ENCODE measurements at regions not wholly inside any gene's neighbourhood (a gene's known extent, or its start where the extent isn't known, plus 50 kb on each side); places are given as distances from the start of the nearest gene placed in this dataset.

GRCh38 chr15:96505014-96505413 is 174.5 kb downstream of the NR2F2 start:
- intact Hi-C loops (cut with DNase I) = no loop called here
- Histone ChIP-seq H3K27me3 (no peaks in the 10 kb centered on the region), H3K4me3 (no peak overlapping the region), H3K4me1 (replicated peaks in 1 of 2) (no peaks in the 10 kb centered on the region), H3K36me3 (replicated peaks in 1 of 2) (no peaks in the 10 kb centered on the region), H3K9me3 (replicated peaks in 1 of 3) (no peaks in the 10 kb centered on the region), H3K27ac (no peak overlapping the region)
- TF ChIP-seq CTCF (IDR thresholded peaks at IDR 0.05) = no peak
- TF ChIP-seq POLR2A (IDR thresholded peaks at IDR 0.05) = no peak
- no peak for DNase-seq
- 64 to 80% (median 72%) methylated on average over 4 of the region's 4 CpGs for WGBS, 4 donors

- DNase-seq = no peak
- 68 to 84% (median 73%) methylated on average over 6 of the region's 6 CpGs for WGBS, 4 donors
- Histone ChIP-seq H3K27me3 (no peaks in the 10 kb centered on the region), H3K4me1 (replicated peaks in 1 of 2) (no peaks in the 10 kb centered on the region), H3K4me3 (no peak overlapping the region), H3K9me3 (replicated peaks in 1 of 3) (no peaks in the 10 kb centered on the region), H3K36me3 (replicated peaks in 1 of 2) (no peaks in the 10 kb centered on the region), H3K27ac (no peak overlapping the region)
- TF ChIP-seq CTCF (IDR thresholded peaks at IDR 0.05) (no peak), POLR2A (IDR thresholded peaks at IDR 0.05) (no peak)
- intact Hi-C loops (cut with DNase I) = no loop called here
Observed at GRCh38 chr15:96514607-96515285, 184.2 kb downstream of the NR2F2 start.

GRCh38 chr15:96515371-96515770 is 184.9 kb downstream of the NR2F2 start:
- Histone ChIP-seq H3K4me1 (replicated peaks in 1 of 2) (no peaks in the 10 kb centered on the region), H3K9me3 (replicated peaks in 1 of 3) (no peaks in the 10 kb centered on the region), H3K36me3 (replicated peaks in 1 of 2) (no peaks in the 10 kb centered on the region), H3K27ac (no peak overlapping the region), H3K27me3 (no peaks in the 10 kb centered on the region), H3K4me3 (no peak overlapping the region)
- intact Hi-C loops (cut with DNase I) = no loop called here
- TF ChIP-seq CTCF (IDR thresholded peaks at IDR 0.05) (no peak), POLR2A (IDR thresholded peaks at IDR 0.05) (no peak)
- DNase-seq = no peak
- WGBS, 4 donors = 55 to 63% (median 58%) methylated on average over 3 of the region's 3 CpGs

GRCh38 chr15:96521386-96521785 is 190.9 kb downstream of the NR2F2 start:
- Histone ChIP-seq H3K27me3 (no peaks in the 10 kb centered on the region), H3K4me1 (replicated peaks in 1 of 2) (no peaks in the 10 kb centered on the region), H3K36me3 (replicated peaks in 1 of 2) (no peaks in the 10 kb centered on the region), H3K9me3 (replicated peaks in 1 of 3) (no peaks in the 10 kb centered on the region), H3K4me3 (no peak overlapping the region), H3K27ac (no peak overlapping the region)
- intact Hi-C loops (cut with DNase I) = no loop called here
- no peak for DNase-seq
- WGBS, 4 donors = 71 to 82% (median 76%) methylated on average over 1 of the region's 1 CpG
- TF ChIP-seq POLR2A (IDR thresholded peaks at IDR 0.05) (no peak), CTCF (IDR thresholded peaks at IDR 0.05) (no peak)
